HG03097 (cell line): ENCODE measurements at regions not wholly inside any gene's neighbourhood (a gene's known extent, or its start where the extent isn't known, plus 50 kb on each side); places are given as distances from the start of the nearest gene placed in this dataset.
"Not testable (repeated sequence)": the region's sequence is repeated elsewhere in the genome, so short reads cannot be mapped to it uniquely, and the experiment has no call there.

Source experiments
- ATAC-seq: cut with Tn5 transposase; IDR thresholded peaks from one replicate; pipeline ENCODE4 v1.9.1; 2021; ENCODE audit not compliant: unreplicated experiment, low FRiP score

- no peak for ATAC-seq
Observed at GRCh38 chr10:64101606-64102263, 580.5 kb downstream of the REEP3 start.

GRCh38 chr10:64102264-64102633, 581.0 kb downstream of the REEP3 start:
- ATAC-seq: no peak

- ATAC-seq: no peak
Observed at GRCh38 chr10:64102916-64103315, 581.7 kb downstream of the REEP3 start.

DNA sequence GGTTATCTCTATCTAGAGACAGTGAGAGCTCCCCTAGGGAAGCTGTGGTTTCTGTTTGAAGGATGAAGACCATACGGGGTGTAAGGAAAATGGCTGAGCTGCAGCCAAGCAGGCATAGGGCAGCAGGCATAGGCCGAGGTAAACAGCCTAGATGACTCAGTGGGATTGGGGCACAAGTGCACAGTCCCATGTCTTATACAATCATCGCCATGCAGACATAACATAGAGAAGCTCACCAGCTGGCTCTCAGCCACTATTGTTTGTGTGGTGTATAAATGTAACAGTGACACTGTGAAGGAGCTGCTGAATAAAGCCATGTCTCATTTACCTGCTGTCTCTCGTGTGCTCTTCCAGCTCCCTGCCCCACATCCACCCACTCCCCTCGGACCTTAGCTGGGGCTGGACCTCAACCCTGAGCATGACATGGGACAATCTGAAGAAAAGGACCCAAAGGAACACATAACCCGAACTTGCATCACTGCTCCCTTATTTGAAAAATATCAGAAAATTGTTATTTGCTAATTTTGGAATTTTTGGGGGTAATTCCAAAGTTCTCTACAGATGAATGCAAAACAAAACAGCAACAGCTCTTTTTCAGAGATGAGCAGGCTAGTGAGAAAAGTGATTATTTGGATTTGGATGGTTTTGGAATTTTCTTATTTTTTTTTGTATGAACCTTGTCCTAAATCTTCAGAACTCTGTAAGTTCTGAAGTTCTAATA, 582.7 kb downstream of the REEP3 start:
- no peak for ATAC-seq

- ATAC-seq: no peak
Observed at GRCh38 chr10:64109926-64110495, 588.8 kb downstream of the REEP3 start.

DNA sequence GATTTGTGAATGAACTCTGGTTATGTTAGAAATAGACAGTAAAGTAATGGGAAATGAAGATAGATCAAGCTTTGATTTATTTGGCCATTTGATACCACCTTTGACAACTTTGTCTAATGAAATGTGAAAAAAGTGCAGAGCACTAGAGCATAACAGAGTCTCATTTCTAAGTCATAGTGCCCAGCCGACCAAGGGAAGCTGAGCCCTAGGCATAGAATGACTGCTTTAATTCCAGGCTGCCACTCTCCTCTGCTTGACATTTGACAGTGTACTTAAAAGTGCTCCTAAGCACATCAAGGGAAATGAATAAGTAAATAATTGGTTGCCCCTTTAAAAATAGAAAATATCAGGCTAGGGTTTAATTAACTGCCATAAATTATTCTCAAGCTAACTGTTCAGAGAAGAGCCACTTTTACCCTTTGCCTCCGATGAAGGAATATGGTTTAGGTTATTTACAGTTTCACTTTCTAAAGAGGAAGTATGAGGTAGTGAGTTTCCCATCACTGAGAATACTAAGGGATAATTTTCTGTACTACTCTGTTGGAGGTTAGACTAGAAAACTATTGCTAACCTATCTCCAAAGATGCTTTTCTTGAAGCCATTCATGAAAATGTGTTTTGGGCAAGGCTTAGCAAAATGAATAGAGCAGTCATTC, 591.6 kb downstream of the REEP3 start:
- ATAC-seq: no peak

- ATAC-seq: no peak
Observed at GRCh38 chr10:64113375-64113774, 592.2 kb downstream of the REEP3 start.

DNA sequence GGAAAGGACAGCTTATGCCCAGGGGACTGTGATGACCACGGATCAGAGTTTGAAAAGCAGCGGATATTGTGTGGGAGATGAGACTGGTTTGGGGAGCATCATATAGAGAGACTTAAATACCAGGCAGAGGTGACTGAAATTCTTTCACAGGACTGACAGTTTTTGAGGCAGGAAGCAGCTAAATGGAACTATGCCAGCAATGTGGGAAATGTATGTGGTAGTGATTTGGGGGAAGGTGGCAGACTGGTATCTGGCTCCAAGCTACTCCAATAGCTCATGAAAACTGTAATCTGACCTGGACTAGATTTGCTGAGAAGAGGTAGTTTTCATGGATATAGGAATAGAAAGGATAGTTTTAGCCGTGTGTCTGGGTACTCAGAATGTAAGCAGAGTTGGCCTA, 592.6 kb downstream of the REEP3 start:
- ATAC-seq: no peak

GRCh38 chr10:64115471-64115870, 594.3 kb downstream of the REEP3 start:
- no peak for ATAC-seq

DNA sequence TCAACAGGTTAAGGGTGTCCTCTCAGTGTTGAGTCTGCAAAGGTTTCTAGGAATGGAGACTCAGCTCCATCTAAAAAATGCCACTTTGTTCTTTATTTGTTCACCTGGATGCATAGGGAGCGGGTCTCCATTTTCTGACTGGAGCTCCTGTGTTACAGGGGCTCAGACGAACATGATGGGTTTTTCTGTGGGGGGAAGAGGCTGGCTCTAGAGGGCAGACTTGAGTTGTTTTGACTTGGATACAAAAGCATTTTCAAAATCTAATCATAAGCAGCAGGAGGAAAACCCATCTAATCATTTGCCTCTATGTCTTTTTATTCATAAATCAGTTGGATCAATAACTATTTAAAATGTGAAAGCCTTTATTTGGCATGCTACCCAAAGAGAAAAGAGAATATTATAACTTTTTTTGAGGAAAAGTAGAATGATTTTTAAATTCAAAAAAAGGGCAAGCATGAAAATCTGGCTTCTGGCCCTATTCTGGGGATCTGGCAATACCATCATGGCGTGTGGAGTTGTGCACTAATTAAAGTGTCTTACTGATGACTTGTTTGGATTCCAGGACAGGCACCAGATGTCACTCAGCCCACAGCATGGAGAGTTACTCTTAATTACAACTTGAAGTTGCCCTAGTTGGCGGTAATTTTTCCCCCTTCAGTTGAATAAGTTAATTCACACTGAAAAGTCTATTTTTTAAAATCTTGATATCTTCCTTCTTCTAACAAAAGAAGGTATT, 594.9 kb downstream of the REEP3 start:
- no peak for ATAC-seq

DNA sequence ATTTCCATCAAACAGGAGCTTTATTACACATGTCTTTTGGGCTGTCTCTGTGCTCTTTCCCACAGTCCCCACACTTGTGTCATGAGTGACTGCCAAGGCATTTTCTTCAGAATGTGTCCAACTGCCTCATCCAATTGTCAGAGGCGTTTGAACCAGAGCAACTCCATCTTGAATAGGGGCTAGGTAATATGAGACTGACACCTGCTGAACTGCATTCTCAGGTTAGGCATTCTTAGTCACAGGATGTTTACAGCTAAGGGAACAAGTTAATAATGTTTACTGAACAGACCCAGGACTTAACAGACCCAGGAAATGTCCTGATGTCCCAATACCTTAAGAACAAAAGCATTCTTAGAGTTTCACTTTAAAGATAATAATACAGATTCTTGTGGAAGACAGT, 595.5 kb downstream of the REEP3 start:
- ATAC-seq: no peak

DNA sequence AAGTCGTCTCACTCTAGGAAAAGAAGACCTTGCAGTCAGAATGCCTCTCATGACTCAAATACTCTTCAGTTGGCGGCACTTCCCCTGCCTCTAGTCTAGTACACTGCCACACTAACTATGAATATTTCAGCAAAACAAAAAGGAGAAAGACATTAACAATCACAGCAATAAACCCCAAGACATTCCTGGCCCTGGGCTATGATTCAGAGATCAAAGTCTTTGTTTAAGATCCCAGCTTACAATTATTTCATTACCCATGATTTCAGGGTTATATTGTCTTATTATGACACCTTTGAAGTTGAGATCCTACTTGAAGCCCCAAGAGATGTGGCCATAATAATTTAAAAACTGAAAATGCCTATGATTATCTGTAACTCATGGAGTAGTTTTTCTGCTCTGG, 597.5 kb downstream of the REEP3 start:
- no peak for ATAC-seq

DNA sequence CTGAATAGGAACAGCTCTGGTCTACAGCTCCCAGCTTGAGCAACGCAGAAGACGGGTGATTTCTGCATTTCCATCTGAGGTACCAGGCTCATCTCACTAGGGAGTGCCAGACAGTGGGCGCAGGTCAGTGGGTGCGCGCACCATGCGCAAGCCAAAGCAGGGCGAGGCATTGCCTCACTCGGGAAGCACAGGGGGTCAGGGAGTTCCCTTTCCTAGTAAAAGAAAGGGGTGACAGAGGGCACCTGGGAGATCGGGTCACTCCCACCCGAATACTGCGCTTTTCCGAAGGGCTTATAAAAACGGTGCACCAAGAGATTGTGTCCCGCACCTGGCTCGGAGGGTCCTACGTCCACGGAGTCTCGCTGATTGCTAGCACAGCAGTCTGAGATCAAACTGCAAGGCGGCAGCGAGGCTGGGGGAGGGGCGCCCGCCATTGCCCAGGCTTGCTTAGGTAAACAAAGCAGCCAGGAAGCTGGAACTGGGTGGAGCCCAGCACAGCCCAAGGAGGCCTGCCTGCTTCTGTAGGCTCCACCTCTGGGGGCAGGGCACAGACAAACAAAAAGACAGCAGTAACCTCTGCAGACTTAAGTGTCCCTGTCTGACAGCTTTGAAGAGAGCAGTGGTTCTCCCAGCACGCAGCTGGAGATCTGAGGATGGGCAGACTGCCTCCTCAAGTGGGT, 599.2 kb downstream of the REEP3 start:
- not testable (repeated sequence) for ATAC-seq

GRCh38 chr10:64130152-64130551, 609.0 kb downstream of the REEP3 start:
- ATAC-seq: no peak

DNA sequence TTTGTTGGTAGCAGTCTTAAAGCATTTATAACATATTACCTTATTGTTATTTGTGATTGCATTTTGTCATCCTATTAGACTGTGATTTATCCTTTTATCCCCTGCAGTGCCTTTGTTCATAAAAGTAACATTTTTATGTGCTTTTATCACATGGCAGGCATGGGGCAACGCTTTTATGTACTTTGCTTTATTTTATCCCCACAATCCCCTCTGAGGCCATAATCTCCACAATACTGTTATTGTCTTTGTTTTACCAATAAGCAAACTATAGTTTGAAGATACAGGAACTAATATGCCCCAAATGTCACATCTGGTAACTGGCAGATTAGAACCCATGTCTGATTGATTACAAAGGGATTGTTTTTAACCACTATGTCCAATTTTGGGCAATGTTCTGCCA, 613.5 kb downstream of the REEP3 start:
- ATAC-seq: no peak

DNA sequence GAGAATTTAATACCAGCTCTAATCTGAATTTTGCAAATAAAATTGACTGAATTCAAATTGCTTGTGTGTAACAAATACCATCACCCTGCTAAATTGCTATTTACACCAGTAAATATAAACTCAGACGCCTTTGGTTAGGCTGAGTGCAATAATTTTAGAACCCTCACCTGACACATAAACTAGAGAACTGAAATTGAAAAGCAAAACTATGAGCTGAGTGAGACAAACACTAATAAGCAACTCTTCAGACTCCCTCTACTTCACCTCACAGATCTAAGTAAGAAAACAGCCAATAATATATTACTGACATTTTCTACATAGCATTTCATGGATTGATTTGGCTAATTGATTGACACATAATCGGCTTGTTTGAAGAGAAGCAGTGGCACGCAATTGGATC, 621.2 kb downstream of the REEP3 start:
- ATAC-seq: no peak

DNA sequence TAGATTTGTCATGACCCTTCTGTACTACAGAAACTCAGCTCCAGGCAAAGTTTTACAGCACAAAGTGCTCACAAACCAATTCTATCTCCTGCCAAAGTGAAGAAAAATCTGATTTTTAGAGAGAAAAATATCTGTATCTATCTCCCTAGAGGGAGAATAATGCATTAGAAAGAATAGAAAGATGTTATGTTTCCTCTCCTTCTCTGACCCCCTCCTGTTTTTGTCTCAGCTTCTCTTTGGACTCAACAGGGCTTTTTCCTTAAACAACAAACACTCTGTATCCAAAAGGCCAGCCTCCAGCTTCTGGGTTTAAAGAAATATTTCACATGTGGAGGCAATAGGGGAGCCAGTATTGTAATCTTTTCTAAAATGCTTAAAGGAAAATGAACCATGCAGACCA, 627.4 kb downstream of the REEP3 start:
- ATAC-seq: no peak

- no peak for ATAC-seq
Observed at GRCh38 chr10:64156166-64156565, 635.0 kb downstream of the REEP3 start.

DNA sequence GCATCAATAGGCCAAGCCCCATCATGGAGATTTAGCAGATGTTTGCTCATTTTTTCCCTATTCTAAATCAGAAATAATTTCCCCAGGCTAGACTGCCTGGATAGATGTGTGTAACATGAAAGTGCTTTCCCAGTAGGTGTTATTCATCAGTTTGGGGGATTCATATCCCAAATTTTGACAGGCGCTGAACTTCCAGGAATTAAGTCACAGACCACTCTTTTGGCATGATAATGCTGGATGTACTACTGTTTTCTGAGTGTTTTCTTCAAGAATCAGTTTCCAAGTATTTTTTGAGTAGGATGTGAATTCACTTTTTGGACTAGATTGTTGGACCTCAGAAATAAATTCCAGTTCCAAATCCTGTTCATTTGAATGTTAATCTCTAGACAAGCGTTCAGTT, 637.4 kb downstream of the REEP3 start:
- ATAC-seq: no peak
